Neural progenitor cell (in vitro differentiated cells): ENCODE measurements at regions not wholly inside any gene's neighbourhood (a gene's known extent, or its start where the extent isn't known, plus 50 kb on each side); places are given as distances from the start of the nearest gene placed in this dataset.

ENCODE experiments used
- DNase-seq: peaks from one replicate; pipeline ENCODE4 v3.0.0-alpha.2; 2016; ENCODE audit warnings: low spot score
- H2AFZ ChIP-seq: fragments of 200-600 bp; sonication (generic); replicated peaks from 2 replicates; pipeline ENCODE4 v1.6.1; 2016; ENCODE audit warnings: antibody characterized with exemption
- H3F3A ChIP-seq: fragments of 200-600 bp; sonication (generic); 2 replicates; pipeline ENCODE4 v1.6.1; 2016; ENCODE audit warnings: antibody characterized with exemption, low read depth
- H3K27ac ChIP-seq: fragments of 200-600 bp; sonication (generic); 2 replicates; pipeline ENCODE4 v1.5.1; 2016; ENCODE audit warnings: mild to moderate bottlenecking
- H3K27me3 ChIP-seq: fragments of 200-600 bp; sonication (generic); 2 replicates; pipeline ENCODE4 v1.6.1; 2016; ENCODE audit warnings: mild to moderate bottlenecking, moderate library complexity
- H3K36me3 ChIP-seq: fragments of 200-600 bp; sonication (generic); 2 replicates; pipeline ENCODE4 v1.5.1; 2016
- H3K4me1 ChIP-seq: fragments of 200-600 bp; sonication (generic); 2 replicates; pipeline ENCODE4 v1.6.1; 2016; ENCODE audit warnings: mixed run types
- H3K4me2 ChIP-seq: fragments of 200-600 bp; sonication (generic); 2 replicates; pipeline ENCODE4 v1.6.1; 2016
- H3K4me3 ChIP-seq: fragments of 200-600 bp; sonication (generic); 2 replicates; pipeline ENCODE4 v1.5.1; 2016
- H3K79me2 ChIP-seq: fragments of 200-600 bp; sonication (generic); 2 replicates; pipeline ENCODE4 v1.6.1; 2016; ENCODE audit warnings: low read depth
- H3K9ac ChIP-seq: fragments of 200-600 bp; sonication (generic); 2 replicates; pipeline ENCODE4 v1.6.1; 2016
- H3K9me3 ChIP-seq: fragments of 200-600 bp; sonication (generic); 2 replicates; pipeline ENCODE4 v1.5.1; 2016; ENCODE audit warnings: low read depth
- H4K20me1 ChIP-seq: fragments of 200-600 bp; sonication (generic); 2 replicates; pipeline ENCODE4 v1.6.1; 2016; ENCODE audit warnings: low read depth
- H3K27ac Mint-ChIP-seq: 3 replicates; pipeline ENCODE4 v1.8.0; 2021; ENCODE audit warnings: mixed read lengths
- H3K27me3 Mint-ChIP-seq: 2 replicates; pipeline ENCODE4 v1.8.0; 2022; ENCODE audit warnings: low read depth, mild to moderate bottlenecking, inconsistent platforms, moderate library complexity, mixed read lengths; ENCODE audit not compliant: insufficient read depth
- H3K36me3 Mint-ChIP-seq: 3 replicates; pipeline ENCODE4 v1.8.0; 2021; ENCODE audit warnings: mixed read lengths
- H3K4me1 Mint-ChIP-seq: 3 replicates; pipeline ENCODE4 v1.8.0; 2021; ENCODE audit warnings: mixed read lengths
- H3K4me3 Mint-ChIP-seq: 3 replicates; pipeline ENCODE4 v1.8.0; 2021; ENCODE audit warnings: mild to moderate bottlenecking, moderate library complexity, mixed read lengths
- H3K9me3 Mint-ChIP-seq: 3 replicates; pipeline ENCODE4 v1.8.0; 2020; ENCODE audit warnings: mixed read lengths
- CTCF ChIP-seq: fragments of 200-600 bp; sonication (generic); IDR thresholded peaks from 2 replicates; pipeline ENCODE4 v1.5.1; 2017; ENCODE audit warnings: antibody characterized with exemption, mild to moderate bottlenecking
- EZH2 ChIP-seq: fragments of 200-600 bp; sonication (generic); IDR thresholded peaks from 2 replicates; pipeline ENCODE4 v1.6.1; 2017; ENCODE audit warnings: antibody characterized with exemption, mild to moderate bottlenecking, moderate library complexity
- EZH2phosphoT487 ChIP-seq: fragments of 200-600 bp; sonication (generic); IDR thresholded peaks from 2 replicates; pipeline ENCODE4 v1.6.1; 2017; ENCODE audit warnings: antibody characterized with exemption

- no peak overlapping the region for H3K27ac ChIP-seq
- TF ChIP-seq EZH2phosphoT487 (no peak), CTCF (no peak), EZH2 (no peak)
- no peak overlapping the region for H3K4me3 ChIP-seq
- no peaks in the 10 kb centered on the region for H3F3A ChIP-seq
- no peak overlapping the region for H3K9ac ChIP-seq
- H3K79me2 ChIP-seq = no peaks in the 10 kb centered on the region
- H3K9me3 Mint-ChIP-seq = peaks cover 3% of the 10 kb centered on the region
- H3K36me3 Mint-ChIP-seq = no peaks in the 10 kb centered on the region
- no peaks in the 10 kb centered on the region for H3K9me3 ChIP-seq
- DNase-seq = no peak
- H3K27me3 ChIP-seq = no peaks in the 10 kb centered on the region
- H3K4me1 ChIP-seq = peaks cover 11% of the 10 kb centered on the region
- peaks cover 12% of the 10 kb centered on the region for H3K27me3 Mint-ChIP-seq
- H4K20me1 ChIP-seq = no peaks in the 10 kb centered on the region
- no peak overlapping the region for H3K4me2 ChIP-seq
- H3K4me1 Mint-ChIP-seq = peaks cover 35% of the 10 kb centered on the region
- H2AFZ ChIP-seq = no peak overlapping the region
- H3K36me3 ChIP-seq = no peaks in the 10 kb centered on the region
- H3K27ac Mint-ChIP-seq = peak overlapping the region; percentile 43
- no peak overlapping the region for H3K4me3 Mint-ChIP-seq
Measured at GRCh38 chr10:121078036-121078435, 226.9 kb downstream of the WDR11 start.

- Mint-ChIP-seq H3K9me3 (peaks cover 3% of the 10 kb centered on the region), H3K4me3 (no peak overlapping the region), H3K4me1 (peaks cover 42% of the 10 kb centered on the region), H3K27ac (peak overlapping the region; percentile 38), H3K36me3 (no peaks in the 10 kb centered on the region), H3K27me3 (peaks cover 12% of the 10 kb centered on the region)
- Histone ChIP-seq H3F3A (no peaks in the 10 kb centered on the region), H3K4me2 (no peak overlapping the region), H3K79me2 (no peaks in the 10 kb centered on the region), H3K4me1 (peaks cover 13% of the 10 kb centered on the region), H3K27ac (no peak overlapping the region), H4K20me1 (no peaks in the 10 kb centered on the region), H3K36me3 (no peaks in the 10 kb centered on the region), H3K9ac (no peak overlapping the region), H2AFZ (no peak overlapping the region), H3K9me3 (no peaks in the 10 kb centered on the region), H3K4me3 (no peak overlapping the region), H3K27me3 (no peaks in the 10 kb centered on the region)
- no peak for DNase-seq
- TF ChIP-seq CTCF = no peak
- no peak for TF ChIP-seq EZH2phosphoT487
- TF ChIP-seq EZH2 = no peak
Measured at GRCh38 chr10:121078672-121079102, 227.5 kb downstream of the WDR11 start.

- Mint-ChIP-seq H3K36me3 (no peaks in the 10 kb centered on the region), H3K27ac (no peak overlapping the region), H3K9me3 (peaks cover 3% of the 10 kb centered on the region), H3K4me3 (no peak overlapping the region), H3K27me3 (peaks cover 11% of the 10 kb centered on the region), H3K4me1 (peaks cover 47% of the 10 kb centered on the region)
- TF ChIP-seq CTCF = no peak
- TF ChIP-seq EZH2 = no peak
- TF ChIP-seq EZH2phosphoT487 = no peak
- H3K27ac ChIP-seq = no peak overlapping the region
- no peak overlapping the region for H3K4me3 ChIP-seq
- H3K27me3 ChIP-seq = no peaks in the 10 kb centered on the region
- H3K4me1 ChIP-seq = peaks cover 16% of the 10 kb centered on the region
- H2AFZ ChIP-seq = no peak overlapping the region
- H3K4me2 ChIP-seq = no peak overlapping the region
- H4K20me1 ChIP-seq = no peaks in the 10 kb centered on the region
- H3F3A ChIP-seq = no peaks in the 10 kb centered on the region
- H3K36me3 ChIP-seq = no peaks in the 10 kb centered on the region
- H3K79me2 ChIP-seq = no peaks in the 10 kb centered on the region
- H3K9me3 ChIP-seq = no peaks in the 10 kb centered on the region
- DNase-seq = no peak
- H3K9ac ChIP-seq = no peak overlapping the region
Measured at GRCh38 chr10:121079226-121079625, 228.1 kb downstream of the WDR11 start.
